ENCODE measurements at regions not wholly inside any gene's neighbourhood (a gene's known extent, or its start where the extent isn't known, plus 50 kb on each side); places are given as distances from the start of the nearest gene placed in this dataset.

GRCh38 chr4:165612936-165613335, 234.1 kb downstream of the CPE start:
- DNase-seq = no peak

GRCh38 chr4:165613581-165613980, 234.8 kb downstream of the CPE start:
- DNase-seq = no peak

- no peak for DNase-seq
These were observed 242.1 kb downstream of the CPE start for GRCh38 chr4:165620913-165621312.

- DNase-seq = no peak
These were observed 243.2 kb downstream of the CPE start for GRCh38 chr4:165621983-165622382.

GRCh38 chr4:165625281-165625680, 246.5 kb downstream of the CPE start:
- no peak for DNase-seq

- no peak for DNase-seq
These were observed 246.7 kb upstream of the TLL1 start for GRCh38 chr4:165626316-165626715.

- no peak for DNase-seq
These were observed 245.9 kb upstream of the TLL1 start for GRCh38 chr4:165627128-165627527.

GRCh38 chr4:165627548-165627947, 245.5 kb upstream of the TLL1 start:
- DNase-seq = no peak

GRCh38 chr4:165628572-165628971, 244.5 kb upstream of the TLL1 start:
- DNase-seq = no peak

GRCh38 chr4:165630671-165631070, 242.4 kb upstream of the TLL1 start:
- DNase-seq = no peak

GRCh38 chr4:165631208-165631894, 241.7 kb upstream of the TLL1 start:
- DNase-seq = no peak

- DNase-seq = no peak
These were observed 241.1 kb upstream of the TLL1 start for GRCh38 chr4:165631912-165632311.

GRCh38 chr4:165634766-165635165, 238.3 kb upstream of the TLL1 start:
- DNase-seq = no peak

- DNase-seq = no peak
These were observed 237.7 kb upstream of the TLL1 start for GRCh38 chr4:165635381-165635780.

GRCh38 chr4:165635951-165636350, 237.1 kb upstream of the TLL1 start:
- DNase-seq = no peak

- DNase-seq = no peak
These were observed 221.1 kb upstream of the TLL1 start for GRCh38 chr4:165651901-165652300.

GRCh38 chr4:165654556-165654955, 218.5 kb upstream of the TLL1 start:
- no peak for DNase-seq

- no peak for DNase-seq
These were observed 216.6 kb upstream of the TLL1 start for GRCh38 chr4:165656399-165656798.

- no peak for DNase-seq
These were observed 216.1 kb upstream of the TLL1 start for GRCh38 chr4:165656829-165657490.

GRCh38 chr4:165662341-165662740, 210.7 kb upstream of the TLL1 start:
- peak; percentile 42 for DNase-seq

GRCh38 chr4:165663411-165663810, 209.6 kb upstream of the TLL1 start:
- no peak for DNase-seq

- no peak for DNase-seq
These were observed 206.2 kb upstream of the TLL1 start for GRCh38 chr4:165666836-165667235.

GRCh38 chr4:165667969-165668368, 205.1 kb upstream of the TLL1 start:
- DNase-seq = no peak

GRCh38 chr4:165668694-165669093, 204.3 kb upstream of the TLL1 start:
- no peak for DNase-seq

- no peak for DNase-seq
These were observed 196.0 kb upstream of the TLL1 start for GRCh38 chr4:165677081-165677480.
